ENCODE measurements at regions not wholly inside any gene's neighbourhood (a gene's known extent, or its start where the extent isn't known, plus 50 kb on each side); places are given as distances from the start of the nearest gene placed in this dataset.

DNA sequence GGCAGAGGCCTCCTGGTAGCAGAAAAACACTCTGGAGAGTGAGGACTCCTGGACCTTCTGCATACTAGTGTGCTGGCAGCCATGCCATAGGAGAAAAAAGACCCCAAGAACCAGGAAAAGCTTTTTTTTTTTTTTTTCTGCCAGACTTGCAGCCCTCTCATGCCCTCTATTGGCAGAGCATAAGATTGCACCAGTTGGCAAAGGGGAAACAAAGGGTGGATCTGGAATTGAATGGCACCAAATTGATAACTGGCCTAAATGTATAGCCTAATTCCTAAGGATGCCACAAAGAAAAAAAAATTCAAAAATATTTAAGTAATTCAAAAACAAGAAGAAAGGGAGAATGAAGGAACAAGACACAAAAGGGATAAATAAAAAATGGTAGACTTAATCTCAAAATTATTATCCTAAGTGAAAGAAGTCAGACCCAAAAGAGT lies 112.5 kb upstream of the GHITM start:
- Mint-ChIP-seq H3K27ac (no peak overlapping the region), H3K27me3 (ENCODE audit: low read depth, poor library complexity) (peaks cover 5% of the 10 kb centered on the region), H3K4me3 (no peak overlapping the region), H3K4me1 (no peaks in the 10 kb centered on the region), H3K36me3 (ENCODE audit: low read depth) (peaks cover 7% of the 10 kb centered on the region), H3K9me3 (peaks cover 36% of the 10 kb centered on the region)
- TF ChIP-seq CTCF (IDR thresholded peaks at IDR 0.05), result peak; percentile 75
- peak; percentile 45 for DNase-seq

DNA sequence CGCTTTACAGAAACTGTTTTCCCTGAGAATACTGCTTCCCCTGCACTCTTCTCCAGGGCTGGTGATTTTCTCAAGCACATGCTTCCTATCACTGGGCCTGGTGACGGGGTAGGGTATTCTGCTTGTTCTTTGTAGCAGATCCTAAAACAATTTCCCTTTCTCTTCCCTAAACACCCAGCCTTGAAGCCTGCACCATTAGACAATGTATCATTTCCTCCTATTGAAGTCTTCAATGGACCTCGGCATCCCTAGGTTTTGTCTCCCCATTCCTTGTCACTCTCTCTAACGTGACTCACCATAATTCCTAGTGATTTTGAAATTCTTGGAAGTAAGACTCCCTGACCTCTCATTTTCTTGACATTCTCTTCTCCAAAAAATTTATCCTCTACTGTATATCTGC lies 109.5 kb upstream of the GHITM start:
- Mint-ChIP-seq H3K27ac (no peak overlapping the region), H3K4me3 (no peak overlapping the region), H3K36me3 (ENCODE audit: low read depth) (no peaks in the 10 kb centered on the region), H3K27me3 (ENCODE audit: low read depth, poor library complexity) (peaks cover 3% of the 10 kb centered on the region), H3K4me1 (no peaks in the 10 kb centered on the region), H3K9me3 (peaks cover 13% of the 10 kb centered on the region)
- no peak for TF ChIP-seq CTCF (IDR thresholded peaks at IDR 0.05)
- DNase-seq, result no peak

DNA sequence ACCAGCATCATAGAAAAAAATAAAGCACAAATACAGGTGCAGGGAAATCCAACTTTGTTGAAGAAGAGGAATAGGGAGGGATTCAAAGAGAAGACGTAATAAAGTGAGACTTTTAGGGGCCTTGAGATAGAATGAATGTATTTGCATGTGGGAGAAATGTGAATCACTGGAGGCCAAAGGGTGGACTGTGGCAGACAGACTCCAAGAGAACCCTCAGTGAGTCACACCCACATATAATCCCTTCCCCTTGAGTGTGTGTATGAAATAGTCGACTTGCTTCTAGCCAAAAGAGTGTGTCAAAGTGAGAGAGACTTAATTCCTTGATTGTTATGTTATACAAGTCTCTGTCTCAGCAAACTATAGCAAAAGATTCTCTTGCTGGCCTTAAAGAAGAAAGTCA lies 101.3 kb upstream of the GHITM start:
- peaks cover 9% of the 10 kb centered on the region for H3K9me3 Mint-ChIP-seq
- H3K27me3 Mint-ChIP-seq (ENCODE audit: low read depth, poor library complexity), result peaks cover 3% of the 10 kb centered on the region
- H3K4me3 Mint-ChIP-seq, result no peak overlapping the region
- H3K4me1 Mint-ChIP-seq, result no peaks in the 10 kb centered on the region
- TF ChIP-seq CTCF (IDR thresholded peaks at IDR 0.05), result no peak
- DNase-seq, result no peak
- no peaks in the 10 kb centered on the region for H3K36me3 Mint-ChIP-seq (ENCODE audit: low read depth)
- H3K27ac Mint-ChIP-seq, result no peak overlapping the region

DNA sequence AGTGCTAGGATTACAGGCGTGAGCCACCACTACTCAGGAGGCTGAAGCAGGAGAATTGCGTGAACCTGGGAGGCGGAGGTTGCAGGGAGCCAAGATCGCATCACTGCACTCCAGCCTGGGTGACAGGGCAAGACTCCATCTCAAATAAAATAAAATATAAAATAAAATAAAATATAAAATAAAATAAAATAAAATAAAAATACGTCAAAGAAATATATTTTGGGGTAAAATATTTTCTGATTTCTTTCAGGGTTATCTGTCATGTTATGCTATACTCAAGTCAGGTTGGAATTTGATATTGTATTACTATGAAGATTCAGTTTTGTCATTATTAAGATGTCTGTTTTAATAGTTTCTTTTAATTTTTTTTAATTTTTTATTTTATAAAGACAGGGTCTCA lies 99.4 kb upstream of the GHITM start:
- Mint-ChIP-seq H3K4me3 (no peak overlapping the region), H3K4me1 (no peaks in the 10 kb centered on the region), H3K36me3 (ENCODE audit: low read depth) (no peaks in the 10 kb centered on the region), H3K9me3 (peaks cover 4% of the 10 kb centered on the region), H3K27ac (no peak overlapping the region), H3K27me3 (ENCODE audit: low read depth, poor library complexity) (peaks cover 7% of the 10 kb centered on the region)
- no peak for DNase-seq
- TF ChIP-seq CTCF (IDR thresholded peaks at IDR 0.05), result no peak

- H3K36me3 Mint-ChIP-seq (ENCODE audit: low read depth), result no peaks in the 10 kb centered on the region
- no peaks in the 10 kb centered on the region for H3K4me1 Mint-ChIP-seq
- peaks cover 19% of the 10 kb centered on the region for H3K9me3 Mint-ChIP-seq
- no peak overlapping the region for H3K4me3 Mint-ChIP-seq
- H3K27me3 Mint-ChIP-seq (ENCODE audit: low read depth, poor library complexity), result peaks cover 14% of the 10 kb centered on the region
- no peak overlapping the region for H3K27ac Mint-ChIP-seq
- no peak for TF ChIP-seq CTCF (IDR thresholded peaks at IDR 0.05)
- DNase-seq, result no peak
These were observed 91.9 kb upstream of the GHITM start for GRCh38 chr10:84047258-84048010.

GRCh38 chr10:84049645-84050011 lies 89.7 kb upstream of the GHITM start:
- peaks cover 11% of the 10 kb centered on the region for H3K27me3 Mint-ChIP-seq (ENCODE audit: low read depth, poor library complexity)
- no peaks in the 10 kb centered on the region for H3K36me3 Mint-ChIP-seq (ENCODE audit: low read depth)
- no peak for DNase-seq
- H3K9me3 Mint-ChIP-seq, result peaks cover 19% of the 10 kb centered on the region
- TF ChIP-seq CTCF (IDR thresholded peaks at IDR 0.05), result no peak
- no peak overlapping the region for H3K4me3 Mint-ChIP-seq
- H3K4me1 Mint-ChIP-seq, result no peaks in the 10 kb centered on the region
- no peak overlapping the region for H3K27ac Mint-ChIP-seq
